ENCODE measurements at regions not wholly inside any gene's neighbourhood (a gene's known extent, or its start where the extent isn't known, plus 50 kb on each side); places are given as distances from the start of the nearest gene placed in this dataset.

GRCh38 chr16:86186313-86186712, 287.4 kb downstream of the IRF8 start:
- no peaks in the 10 kb centered on the region for H3K4me1 ChIP-seq
- H3K4me3 ChIP-seq, result no peak overlapping the region
- H3K9me3 ChIP-seq, result no peaks in the 10 kb centered on the region
- H3K36me3 ChIP-seq, result no peaks in the 10 kb centered on the region
- FAIRE-seq (no peak), DNase-seq (no peak), ATAC-seq (no peak)
- intact Hi-C loops (cut with DNase I), result no loop called here
- 71 to 82% methylated on average over 13 of the region's 13 CpGs for WGBS, 2 donors
- no peaks in the 10 kb centered on the region for H3K27me3 ChIP-seq
- H3K27ac ChIP-seq, result no peak overlapping the region
- TF ChIP-seq CTCF (IDR thresholded peaks at IDR 0.05), result no peak

- 54 to 68% methylated on average over 4 of the region's 4 CpGs for WGBS, 2 donors
- Histone ChIP-seq H3K27me3 (peaks cover 0 to 3% (median 0%) of the 10 kb centered on the region in 4 donors), H3K27ac (no peak overlapping the region), H3K4me3 (no peak overlapping the region), H3K9me3 (no peaks in the 10 kb centered on the region), H3K4me1 (no peaks in the 10 kb centered on the region), H3K36me3 (no peaks in the 10 kb centered on the region)
- no peak for FAIRE-seq
- intact Hi-C loops (cut with DNase I), result no loop called here
- no peak for DNase-seq
- TF ChIP-seq CTCF (IDR thresholded peaks at IDR 0.05), result no peak
- no peak for ATAC-seq
These were observed 291.0 kb downstream of the IRF8 start for GRCh38 chr16:86189934-86190333.

- peaks cover 0 to 3% (median 0%) of the 10 kb centered on the region in 4 donors for H3K27me3 ChIP-seq
- ATAC-seq (no peak), FAIRE-seq (no peak), DNase-seq (no peak)
- H3K27ac ChIP-seq, result no peak overlapping the region
- H3K4me1 ChIP-seq, result no peaks in the 10 kb centered on the region
- H3K36me3 ChIP-seq, result no peaks in the 10 kb centered on the region
- WGBS, 2 donors, result 77 to 86% methylated on average over 14 of the region's 14 CpGs
- intact Hi-C loops (cut with DNase I), result no loop called here
- H3K9me3 ChIP-seq, result no peaks in the 10 kb centered on the region
- TF ChIP-seq CTCF (IDR thresholded peaks at IDR 0.05), result no peak
- H3K4me3 ChIP-seq, result no peak overlapping the region
These were observed 292.7 kb downstream of the IRF8 start for GRCh38 chr16:86191663-86192062.

- intact Hi-C loops (cut with DNase I), result no loop called here
- FAIRE-seq (no peak), DNase-seq (no peak), ATAC-seq (no peak)
- peaks cover 0 to 8% (median 0%) of the 10 kb centered on the region in 4 donors for H3K27me3 ChIP-seq
- H3K36me3 ChIP-seq, result no peaks in the 10 kb centered on the region
- no peak overlapping the region for H3K4me3 ChIP-seq
- TF ChIP-seq CTCF (IDR thresholded peaks at IDR 0.05), result no peak
- no peak overlapping the region for H3K27ac ChIP-seq
- no peaks in the 10 kb centered on the region for H3K9me3 ChIP-seq
- 80 to 84% methylated on average over 15 of the region's 15 CpGs for WGBS, 2 donors
- H3K4me1 ChIP-seq, result no peaks in the 10 kb centered on the region
These were observed 294.7 kb downstream of the IRF8 start for GRCh38 chr16:86193528-86194193.

- DNase-seq (no peak), ATAC-seq (no peak), FAIRE-seq (no peak)
- H3K4me3 ChIP-seq, result no peak overlapping the region
- no peak overlapping the region for H3K27ac ChIP-seq
- TF ChIP-seq CTCF (IDR thresholded peaks at IDR 0.05), result no peak
- H3K4me1 ChIP-seq, result no peaks in the 10 kb centered on the region
- H3K36me3 ChIP-seq, result no peaks in the 10 kb centered on the region
- H3K9me3 ChIP-seq, result no peaks in the 10 kb centered on the region
- intact Hi-C loops (cut with DNase I), result no loop called here
- WGBS, 2 donors, result 67 to 72% methylated on average over 22 of the region's 22 CpGs
- peaks cover 0 to 14% (median 0%) of the 10 kb centered on the region in 4 donors for H3K27me3 ChIP-seq
These were observed 297.1 kb downstream of the IRF8 start for GRCh38 chr16:86195863-86196630.

Data from pancreas (tissue), 10 donors.